GM12878 (cell line): ENCODE measurements at regions not wholly inside any gene's neighbourhood (a gene's known extent, or its start where the extent isn't known, plus 50 kb on each side); places are given as distances from the start of the nearest gene placed in this dataset.

Source experiments
- ATAC-seq: fragments of 200-7000 bp; cut with Tn5 transposase; 3 replicates; pipeline ENCODE4 v1.9.1; 2020; ENCODE audit warnings: mild to moderate bottlenecking, moderate library complexity
- BruUV-seq: library from RNA; stranded (reverse); fragments of 400-500 nt; replicated peaks from 2 replicates; lab custom pipeline; 2021; lab: Mats Ljungman, UMichigan
- CTCF ChIA-PET: fragments of 300-600 bp; sonication (Branson Sonifier 250); formaldehyde crosslinking; extraction: SDS; loops from one replicate; lab custom pipeline; 2021; ENCODE audit warnings: inconsistent platforms; lab: Yijun Ruan, JAX
- POLR2A ChIA-PET: fragments of 350-600 bp; formaldehyde crosslinking; extraction: SDS; loops from one replicate; lab custom pipeline; 2021; ENCODE audit warnings: inconsistent platforms; lab: Charles Lee
- RAD21 ChIA-PET: fragments of 300-600 bp; sonication (Branson Sonifier 250); formaldehyde crosslinking; loops from one replicate; lab custom pipeline; 2023; ENCODE audit warnings: antibody characterized with exemption; ENCODE audit not compliant: unreplicated experiment; lab: Charles Lee
- SMC1A ChIA-PET: fragments of 300-600 bp; sonication (Branson Sonifier 250); formaldehyde crosslinking; loops from one replicate; lab custom pipeline; 2023; ENCODE audit not compliant: unreplicated experiment, uncharacterized antibody; lab: Charles Lee
- DNase-seq: peaks from one replicate; pipeline ENCODE4 v3.0.0-alpha.2; 2011; ENCODE audit warnings: low read depth, low spot score
- FAIRE-seq: peaks from 3 replicates; lab custom pipeline; 2011; peaks lifted over from hg19 to GRCh38; lab: Jason Lieb, UNC
- H2AFZ ChIP-seq: 2 replicates; pipeline ENCODE4 v1.6.0; 2011; ENCODE audit warnings: low read depth, low read length, control low read depth; ENCODE audit not compliant: control insufficient read depth
- H3K27ac ChIP-seq: 2 replicates; pipeline ENCODE4 v1.5.1; 2011; ENCODE audit warnings: control low read depth; ENCODE audit not compliant: control insufficient read depth, insufficient read depth
- H3K27me3 ChIP-seq, 2 experiments: replicated peaks in 1 of 2; 2 replicates each; pipeline versions ENCODE4 v1.6.0 to v1.6.1; 2011; ENCODE audit warnings: low read length in 1 of 2; ENCODE audit not compliant: control insufficient read depth in 2 of 2, insufficient read depth in 2 of 2
- H3K36me3 ChIP-seq, 2 experiments: 2 replicates each; pipeline ENCODE4 v1.5.1; 2011; ENCODE audit warnings: low read length in 1 of 2; ENCODE audit not compliant: control insufficient read depth in 2 of 2, insufficient read depth in 2 of 2
- H3K4me1 ChIP-seq: 2 replicates; pipeline ENCODE4 v1.6.1; 2011; ENCODE audit warnings: mild to moderate bottlenecking, low read length, moderate library complexity, mixed read lengths; ENCODE audit not compliant: control insufficient read depth, insufficient read depth
- H3K4me2 ChIP-seq: 2 replicates; pipeline ENCODE4 v1.6.0; 2011; ENCODE audit warnings: control low read depth; ENCODE audit not compliant: control insufficient read depth, insufficient read depth
- H3K4me3 ChIP-seq: fragments of 200-600 bp; sonication (generic); 2 replicates; pipeline ENCODE4 v1.5.1; 2016
- H3K79me2 ChIP-seq: 2 replicates; pipeline ENCODE4 v1.6.0; 2011; ENCODE audit warnings: low read length; ENCODE audit not compliant: control insufficient read depth, insufficient read depth
- H3K9ac ChIP-seq: 2 replicates; pipeline ENCODE4 v1.8.0; 2011; ENCODE audit warnings: low read length, control low read depth, mixed read lengths; ENCODE audit not compliant: control insufficient read depth, insufficient read depth
- H3K9me3 ChIP-seq: replicated peaks from 3 replicates; pipeline ENCODE4 v1.5.1; 2011; ENCODE audit warnings: mild to moderate bottlenecking, low read length; ENCODE audit not compliant: control insufficient read depth, insufficient read depth
- H4K20me1 ChIP-seq: 2 replicates; pipeline ENCODE4 v1.6.0; 2011; ENCODE audit not compliant: control insufficient read depth, insufficient read depth
- ATF7 ChIP-seq: fragments of 450-650 bp; IDR thresholded peaks from 2 replicates; pipeline ENCODE4 v1.6.1; 2016; ENCODE audit warnings: low read depth, mild to moderate bottlenecking
- E2F4 ChIP-seq: IDR thresholded peaks from 2 replicates; pipeline ENCODE4 v1.6.1; 2012; ENCODE audit warnings: low read depth, low read length, improper control_type of control experiment
- E4F1 ChIP-seq: fragments of 450-650 bp; IDR thresholded peaks from 2 replicates; pipeline ENCODE4 v1.6.1; 2018; ENCODE audit warnings: borderline replicate concordance, mild to moderate bottlenecking; ENCODE audit not compliant: partially characterized antibody
- FOS ChIP-seq: IDR thresholded peaks from 3 replicates; pipeline ENCODE4 v1.6.1; 2011; ENCODE audit warnings: borderline replicate concordance; ENCODE audit not compliant: insufficient read length; ENCODE audit errors: extremely low read depth
- IKZF1 ChIP-seq: fragments of 450-650 bp; conservative IDR thresholded peaks from 2 replicates; pipeline ENCODE4 v1.6.1; 2017; ENCODE audit warnings: antibody characterized with exemption, mild to moderate bottlenecking
- MTA2 ChIP-seq: fragments of 450-650 bp; IDR thresholded peaks from 2 replicates; pipeline ENCODE4 v1.6.1; 2016; ENCODE audit warnings: low read depth, mild to moderate bottlenecking, moderate library complexity
- NR2F1 ChIP-seq: fragments of 450-650 bp; conservative IDR thresholded peaks from 2 replicates; pipeline ENCODE4 v1.6.1; 2017; ENCODE audit warnings: mild to moderate bottlenecking
- PAX8 ChIP-seq: fragments of 450-650 bp; IDR thresholded peaks from 2 replicates; pipeline ENCODE4 v1.6.1; 2017; ENCODE audit warnings: mild to moderate bottlenecking, moderate library complexity
- POLR2AphosphoS2 ChIP-seq: IDR thresholded peaks from 2 replicates; pipeline ENCODE4 v1.6.1; 2011; ENCODE audit warnings: low read depth, mild to moderate bottlenecking, low read length, improper control_type of control experiment, moderate library complexity
- POU2F2 ChIP-seq: IDR thresholded peaks from 3 replicates; pipeline ENCODE4 v1.6.1; 2011; ENCODE audit warnings: low read depth, mild to moderate bottlenecking, low read length, borderline replicate concordance
- RB1 ChIP-seq: fragments of 450-650 bp; formaldehyde crosslinking; IDR thresholded peaks from 2 replicates; pipeline ENCODE4 v1.6.1; 2017; ENCODE audit warnings: mild to moderate bottlenecking, borderline replicate concordance
- SMAD1 ChIP-seq: fragments of 450-650 bp; IDR thresholded peaks from 2 replicates; pipeline ENCODE4 v1.6.1; 2018; ENCODE audit warnings: mild to moderate bottlenecking, low read depth; ENCODE audit not compliant: partially characterized antibody
- SMARCA5 ChIP-seq: fragments of 450-650 bp; IDR thresholded peaks from 2 replicates; pipeline ENCODE4 v1.6.1; 2017; ENCODE audit warnings: mild to moderate bottlenecking
- YY1 ChIP-seq: IDR thresholded peaks from 2 replicates; pipeline ENCODE4 v1.6.1; 2011; ENCODE audit warnings: low read depth, mild to moderate bottlenecking, low read length
- WGBS: methylation state at CpG from one replicate; pipeline ENCODE4 v1.1.6; 2016; ENCODE audit warnings: low lambda C conversion rate; ENCODE audit not compliant: insufficient replicate concordance, insufficient coverage; ENCODE audit errors: missing lambda C conversion rate; 5-methylcytosine and 5-hydroxymethylcytosine counted together
- in situ Hi-C: fragments of 300-500 bp; cut with MboI; formaldehyde crosslinking; loops from 9 replicates; pipeline ENCODE4 v1.14.3; 2018; ENCODE audit warnings: mixed read lengths
- intact Hi-C: fragments of 100-400 bp; cut with micrococcal nuclease; formaldehyde crosslinking; loops from one replicate; pipeline ENCODE4 v1.14.2; 2022; ENCODE audit not compliant: unreplicated experiment

- intact Hi-C loops (no loop called here), in situ Hi-C loops (no loop called here)
- H3K27me3 ChIP-seq: no peaks in the 10 kb centered on the region
- H4K20me1 ChIP-seq: no peaks in the 10 kb centered on the region
- H3K36me3 ChIP-seq: no peaks in the 10 kb centered on the region
- ChIA-PET CTCF (no interaction called here), SMC1A (no interaction called here), RAD21 (no interaction called here), POLR2A (no interaction called here)
- FAIRE-seq (no peak), DNase-seq (no peak), ATAC-seq (no peak)
- H3K79me2 ChIP-seq: no peaks in the 10 kb centered on the region
- H3K9ac ChIP-seq: no peak overlapping the region
- no TSS peak for BruUV-seq
- no peak overlapping the region for H3K4me3 ChIP-seq
- no peak overlapping the region for H3K27ac ChIP-seq
- no peak overlapping the region for H3K4me2 ChIP-seq
- no peak overlapping the region for H2AFZ ChIP-seq
- WGBS: 6% methylated on average over 6 of the region's 6 CpGs
- H3K9me3 ChIP-seq: no peaks in the 10 kb centered on the region; the same call in 2 of the 3 replicates
- H3K4me1 ChIP-seq: no peaks in the 10 kb centered on the region
- TF ChIP-seq POU2F2 (no peak), FOS (no peak), RB1 (no peak), E4F1 (no peak), IKZF1 (no peak), NR2F1 (no peak), SMARCA5 (no peak), POLR2AphosphoS2 (no peak), MTA2 (no peak), SMAD1 (no peak), ATF7 (no peak), E2F4 (no peak), PAX8 (no peak), YY1 (no peak)
Measured at GRCh38 chr5:12675959-12676358, 771.7 kb upstream of the CTNND2 start.
